ENCODE measurements at regions not wholly inside any gene's neighbourhood (a gene's known extent, or its start where the extent isn't known, plus 50 kb on each side); places are given as distances from the start of the nearest gene placed in this dataset.

DNA sequence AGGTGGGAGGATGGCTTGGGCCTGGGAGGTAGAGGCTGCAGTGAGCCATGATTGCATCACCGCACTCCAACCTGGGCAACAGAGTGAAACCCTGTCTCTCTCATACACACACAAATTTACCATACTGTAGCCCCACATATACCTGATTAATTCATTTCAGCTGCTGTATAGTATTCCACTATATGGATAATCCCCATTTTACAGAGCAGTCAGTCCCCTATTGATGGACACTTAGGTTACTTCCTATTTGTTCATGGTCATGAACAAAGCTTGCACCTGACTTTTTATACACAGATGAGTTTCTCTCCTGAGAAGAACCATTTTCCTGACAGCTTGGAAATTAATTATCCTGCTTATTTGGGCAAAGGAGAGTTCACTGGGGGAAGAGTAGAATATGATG is 59.2 kb downstream of the EMX2 start:
- Histone ChIP-seq H3K27ac (no peak overlapping the region), H3K27me3 (peaks cover 0 to 15% (median 0%) of the 10 kb centered on the region in 4 donors), H3K4me1 (no peaks in the 10 kb centered on the region), H3K36me3 (no peaks in the 10 kb centered on the region), H3K4me3 (no peak overlapping the region), H3K9me3 (no peaks in the 10 kb centered on the region)
- TF ChIP-seq POLR2A (IDR thresholded peaks at IDR 0.05), result no peak
- TF ChIP-seq, protein P1, sequence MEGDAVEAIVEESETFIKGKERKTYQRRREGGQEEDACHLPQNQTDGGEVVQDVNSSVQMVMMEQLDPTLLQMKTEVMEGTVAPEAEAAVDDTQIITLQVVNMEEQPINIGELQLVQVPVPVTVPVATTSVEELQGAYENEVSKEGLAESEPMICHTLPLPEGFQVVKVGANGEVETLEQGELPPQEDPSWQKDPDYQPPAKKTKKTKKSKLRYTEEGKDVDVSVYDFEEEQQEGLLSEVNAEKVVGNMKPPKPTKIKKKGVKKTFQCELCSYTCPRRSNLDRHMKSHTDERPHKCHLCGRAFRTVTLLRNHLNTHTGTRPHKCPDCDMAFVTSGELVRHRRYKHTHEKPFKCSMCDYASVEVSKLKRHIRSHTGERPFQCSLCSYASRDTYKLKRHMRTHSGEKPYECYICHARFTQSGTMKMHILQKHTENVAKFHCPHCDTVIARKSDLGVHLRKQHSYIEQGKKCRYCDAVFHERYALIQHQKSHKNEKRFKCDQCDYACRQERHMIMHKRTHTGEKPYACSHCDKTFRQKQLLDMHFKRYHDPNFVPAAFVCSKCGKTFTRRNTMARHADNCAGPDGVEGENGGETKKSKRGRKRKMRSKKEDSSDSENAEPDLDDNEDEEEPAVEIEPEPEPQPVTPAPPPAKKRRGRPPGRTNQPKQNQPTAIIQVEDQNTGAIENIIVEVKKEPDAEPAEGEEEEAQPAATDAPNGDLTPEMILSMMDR (IDR thresholded peaks at IDR 0.05), result no peak
- 91 to 100% methylated on average over 1 of the region's 1 CpG for whole genome bisulfite sequencing, 2 donors
- DNase-seq, result no peak
- intact Hi-C loops (cut with DNase I), result no loop called here

DNA sequence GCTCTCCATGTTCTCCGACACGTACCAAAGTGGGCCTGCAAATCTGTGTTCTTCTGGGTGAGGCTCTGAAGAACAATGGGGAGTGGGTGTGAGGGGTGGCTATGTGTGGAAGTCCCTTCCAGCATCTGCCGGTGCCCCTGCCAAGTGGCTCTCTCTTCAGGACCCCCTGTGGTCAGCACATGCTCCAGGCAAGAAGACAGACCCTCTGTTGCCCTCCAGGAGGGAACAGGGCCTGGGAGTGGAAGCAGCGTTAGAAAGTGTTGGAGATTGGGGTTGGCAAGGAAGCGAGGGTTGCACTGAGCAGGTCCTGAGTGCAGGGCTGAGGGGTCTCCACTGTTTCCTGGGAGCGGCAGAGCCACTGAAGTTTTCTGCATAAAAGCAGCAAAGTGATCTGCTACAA is 60.5 kb downstream of the EMX2 start:
- TF ChIP-seq POLR2A (IDR thresholded peaks at IDR 0.05), result no peak
- TF ChIP-seq, protein P1 (IDR thresholded peaks at IDR 0.05), result no peak
- Histone ChIP-seq H3K36me3 (no peaks in the 10 kb centered on the region), H3K27me3 (peaks cover 0 to 8% (median 0%) of the 10 kb centered on the region in 4 donors), H3K4me3 (no peak overlapping the region), H3K9me3 (no peaks in the 10 kb centered on the region), H3K27ac (no peak overlapping the region), H3K4me1 (no peaks in the 10 kb centered on the region)
- 88 to 93% methylated on average over 3 to 6 of the region's 6 CpGs for WGBS, 2 donors
- intact Hi-C loops (cut with DNase I), result no loop called here
- no peak for DNase-seq

DNA sequence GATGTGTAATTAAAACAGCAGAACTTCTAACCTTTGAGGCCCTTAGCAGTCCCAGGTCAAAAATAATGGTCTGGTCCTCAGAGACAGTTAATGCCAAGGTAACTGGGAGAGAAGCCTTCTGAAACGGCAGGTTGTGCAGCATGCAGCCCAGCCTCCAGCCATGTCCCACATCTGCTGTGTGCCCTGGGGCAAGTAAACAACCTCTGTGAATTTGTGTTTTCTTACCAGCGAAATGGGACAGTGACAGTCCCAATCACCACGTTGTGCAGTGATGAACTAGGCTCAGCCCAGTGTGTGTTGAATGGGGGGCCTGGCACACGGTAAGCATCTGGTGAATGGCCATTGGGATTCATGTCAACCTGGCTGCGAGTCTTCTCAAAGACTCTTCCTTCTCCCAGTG is 61.2 kb downstream of the EMX2 start:
- Histone ChIP-seq H3K4me1 (no peaks in the 10 kb centered on the region), H3K27ac (no peak overlapping the region), H3K9me3 (no peaks in the 10 kb centered on the region), H3K36me3 (no peaks in the 10 kb centered on the region), H3K27me3 (peaks cover 0 to 8% (median 0%) of the 10 kb centered on the region in 4 donors), H3K4me3 (no peak overlapping the region)
- DNase-seq, result no peak
- TF ChIP-seq, protein P1 (IDR thresholded peaks at IDR 0.05), result no peak
- no peak for TF ChIP-seq POLR2A (IDR thresholded peaks at IDR 0.05)
- intact Hi-C loops (cut with DNase I), result no loop called here
- 51 to 56% methylated on average over 5 of the region's 5 CpGs for WGBS, 2 donors

DNA sequence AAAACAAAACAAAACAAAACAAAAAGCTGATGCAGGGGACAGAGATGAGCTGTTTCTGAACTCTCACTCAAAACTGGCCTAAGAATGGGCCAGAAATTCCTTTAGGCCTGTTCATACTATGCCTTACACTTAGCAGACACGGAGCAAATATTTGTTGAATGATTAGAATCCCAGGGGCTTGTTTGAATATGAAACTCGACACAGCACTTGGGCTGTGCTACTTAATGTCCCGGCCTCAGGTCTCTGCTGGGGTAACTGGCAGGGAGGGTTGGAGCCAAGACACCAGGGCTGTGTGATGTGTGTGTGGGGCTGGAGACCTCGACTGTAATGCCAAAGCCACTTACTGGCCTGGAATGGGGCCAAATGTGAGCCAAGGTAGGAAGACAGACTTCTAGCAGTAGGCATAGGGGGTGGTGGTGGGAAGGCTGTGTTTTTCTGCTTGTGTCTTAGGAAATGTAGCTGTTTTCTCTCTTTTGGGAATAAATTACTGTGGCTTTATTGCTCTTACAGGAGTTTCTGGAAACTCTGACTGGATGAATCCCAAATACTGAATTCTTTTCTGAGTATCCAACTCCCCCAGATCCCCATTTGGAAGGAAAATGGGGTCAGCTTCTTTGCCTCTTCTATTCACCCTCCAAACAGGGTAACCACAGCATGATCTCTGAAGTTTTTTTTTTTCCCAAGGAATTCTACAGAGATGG is 66.7 kb downstream of the EMX2 start:
- Histone ChIP-seq H3K9me3 (no peaks in the 10 kb centered on the region), H3K27me3 (no peaks in the 10 kb centered on the region), H3K4me1 (no peaks in the 10 kb centered on the region), H3K27ac (peak overlapping the region in 2 of 4 donors; percentile 13 to 61), H3K4me3 (no peak overlapping the region), H3K36me3 (no peaks in the 10 kb centered on the region)
- intact Hi-C loops (cut with DNase I), result no loop called here
- 14 to 20% methylated on average over 4 of the region's 4 CpGs for WGBS, 2 donors
- TF ChIP-seq POLR2A (IDR thresholded peaks at IDR 0.05), result no peak
- TF ChIP-seq, protein P1 (IDR thresholded peaks at IDR 0.05), result no peak
- no peak for DNase-seq

DNA sequence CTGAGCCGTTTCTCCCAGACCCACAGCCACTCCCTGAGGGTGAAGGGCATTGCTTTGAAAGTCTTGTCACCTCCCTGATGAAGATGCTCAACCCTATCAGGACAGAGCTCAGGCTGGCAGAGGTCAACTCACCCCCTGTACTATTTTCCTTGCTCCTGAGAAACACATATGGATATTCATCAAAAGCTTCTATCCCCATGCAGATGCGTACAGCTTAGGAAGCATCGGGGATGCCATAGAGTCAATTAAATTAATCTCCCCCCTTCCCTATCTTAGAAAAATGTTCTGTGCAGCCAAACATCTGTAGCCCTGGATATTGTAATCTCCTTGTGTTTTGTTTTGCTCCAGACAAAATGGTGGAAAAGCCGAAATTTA is 67.2 kb downstream of the EMX2 start:
- intact Hi-C loops (cut with DNase I), result no loop called here
- no peaks in the 10 kb centered on the region for H3K4me1 ChIP-seq
- H3K27ac ChIP-seq, result peak overlapping the region in 2 of 4 donors; percentile 9 to 13
- no peak overlapping the region for H3K4me3 ChIP-seq
- no peaks in the 10 kb centered on the region for H3K27me3 ChIP-seq
- no peak for DNase-seq
- no peak for TF ChIP-seq POLR2A (IDR thresholded peaks at IDR 0.05)
- TF ChIP-seq, protein P1 (IDR thresholded peaks at IDR 0.05), result no peak
- H3K36me3 ChIP-seq, result no peaks in the 10 kb centered on the region
- H3K9me3 ChIP-seq, result no peaks in the 10 kb centered on the region
- 74 to 79% methylated on average over 3 to 4 of the region's 4 CpGs for WGBS, 2 donors

All from esophagus squamous epithelium (tissue), 5 donors.